ENCODE measurements at regions not wholly inside any gene's neighbourhood (a gene's known extent, or its start where the extent isn't known, plus 50 kb on each side); places are given as distances from the start of the nearest gene placed in this dataset.

- no peaks in the 10 kb centered on the region for H3K27me3 ChIP-seq (ENCODE audit: control insufficient read depth, insufficient read depth, low read length)
- DNase-seq (ENCODE audit: low read depth) = no peak
- ChIA-PET POLR2A (no interaction called here), CTCF (no interaction called here)
- TF ChIP-seq, protein P1, sequence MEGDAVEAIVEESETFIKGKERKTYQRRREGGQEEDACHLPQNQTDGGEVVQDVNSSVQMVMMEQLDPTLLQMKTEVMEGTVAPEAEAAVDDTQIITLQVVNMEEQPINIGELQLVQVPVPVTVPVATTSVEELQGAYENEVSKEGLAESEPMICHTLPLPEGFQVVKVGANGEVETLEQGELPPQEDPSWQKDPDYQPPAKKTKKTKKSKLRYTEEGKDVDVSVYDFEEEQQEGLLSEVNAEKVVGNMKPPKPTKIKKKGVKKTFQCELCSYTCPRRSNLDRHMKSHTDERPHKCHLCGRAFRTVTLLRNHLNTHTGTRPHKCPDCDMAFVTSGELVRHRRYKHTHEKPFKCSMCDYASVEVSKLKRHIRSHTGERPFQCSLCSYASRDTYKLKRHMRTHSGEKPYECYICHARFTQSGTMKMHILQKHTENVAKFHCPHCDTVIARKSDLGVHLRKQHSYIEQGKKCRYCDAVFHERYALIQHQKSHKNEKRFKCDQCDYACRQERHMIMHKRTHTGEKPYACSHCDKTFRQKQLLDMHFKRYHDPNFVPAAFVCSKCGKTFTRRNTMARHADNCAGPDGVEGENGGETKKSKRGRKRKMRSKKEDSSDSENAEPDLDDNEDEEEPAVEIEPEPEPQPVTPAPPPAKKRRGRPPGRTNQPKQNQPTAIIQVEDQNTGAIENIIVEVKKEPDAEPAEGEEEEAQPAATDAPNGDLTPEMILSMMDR (IDR thresholded peaks at IDR 0.05; ENCODE audit: insufficient read depth, low read depth, low read length) = no peak
- no peaks in the 10 kb centered on the region for H3K36me3 ChIP-seq (ENCODE audit: control insufficient read depth, insufficient read depth, low read length)
- no peak overlapping the region for H3K4me3 ChIP-seq (ENCODE audit: low read depth, low read length)
These were observed 1066.0 kb upstream of the ADGRL3 start for GRCh38 chr4:60134099-60134498.

DNA sequence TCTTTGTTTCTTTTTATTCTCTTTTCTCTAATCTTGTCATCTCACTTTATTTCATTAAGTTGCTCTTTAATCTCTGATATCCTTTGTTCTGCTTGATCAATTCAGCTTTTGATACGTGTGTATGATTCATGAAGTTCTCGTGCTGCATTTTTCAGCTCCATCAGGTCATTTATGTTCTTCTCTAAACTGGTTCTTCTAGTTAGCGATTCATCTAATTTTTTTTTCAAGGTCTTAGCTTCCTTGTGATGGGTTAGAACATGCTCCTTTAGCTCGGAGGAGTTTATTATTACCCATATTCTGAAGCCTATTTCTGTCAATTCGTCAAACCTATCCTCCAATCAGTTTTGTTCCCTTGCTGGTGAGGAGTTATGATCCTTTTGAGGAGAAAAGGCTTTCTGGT lies 1045.0 kb upstream of the ADGRL3 start:
- Histone ChIP-seq H3K27me3 (ENCODE audit: control insufficient read depth, insufficient read depth, low read length) (no peaks in the 10 kb centered on the region), H3K36me3 (ENCODE audit: control insufficient read depth, insufficient read depth, low read length) (no peaks in the 10 kb centered on the region), H3K4me3 (ENCODE audit: low read depth, low read length) (no peak overlapping the region)
- TF ChIP-seq, protein P1 (IDR thresholded peaks at IDR 0.05; ENCODE audit: insufficient read depth, low read depth, low read length) = no peak
- ChIA-PET POLR2A (no interaction called here), CTCF (no interaction called here)
- no peak for DNase-seq (ENCODE audit: low read depth)

DNA sequence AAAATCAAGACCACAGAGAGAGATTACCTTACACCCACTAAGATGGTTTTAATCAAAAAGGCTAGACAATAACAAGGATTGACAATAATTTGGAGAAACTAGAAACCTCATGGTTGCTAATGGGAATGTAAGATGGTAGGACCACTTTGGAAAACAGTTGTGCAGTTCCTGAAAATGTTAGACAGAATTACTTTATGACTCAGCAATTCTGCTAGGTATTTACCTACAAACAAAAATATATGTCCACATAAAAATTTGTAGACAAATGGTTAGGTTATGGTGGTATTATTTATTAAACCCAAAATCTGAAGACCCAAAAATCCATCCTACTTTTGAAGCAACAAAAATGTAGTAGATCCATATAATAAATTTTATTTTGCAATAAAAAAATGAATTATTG lies 1027.0 kb upstream of the ADGRL3 start:
- TF ChIP-seq, protein P1 (IDR thresholded peaks at IDR 0.05; ENCODE audit: insufficient read depth, low read depth, low read length) = no peak
- POLR2A ChIA-PET = no interaction called here
- Histone ChIP-seq H3K4me3 (ENCODE audit: low read depth, low read length) (no peak overlapping the region), H3K27me3 (ENCODE audit: control insufficient read depth, insufficient read depth, low read length) (no peaks in the 10 kb centered on the region), H3K36me3 (ENCODE audit: control insufficient read depth, insufficient read depth, low read length) (no peaks in the 10 kb centered on the region)
- DNase-seq (ENCODE audit: low read depth) = no peak
- CTCF ChIA-PET = no interaction called here

GRCh38 chr4:60173718-60174117 lies 1026.4 kb upstream of the ADGRL3 start:
- CTCF ChIA-PET = interaction anchor here (0.5 to 1.3 kb wide), 2 partner anchors 27 to 1098 kb away, joined by 3 to 4 read pairs; no protein-coding TSS in a partner anchor
- no peak overlapping the region for H3K4me3 ChIP-seq (ENCODE audit: low read depth, low read length)
- H3K27me3 ChIP-seq (ENCODE audit: control insufficient read depth, insufficient read depth, low read length) = no peaks in the 10 kb centered on the region
- POLR2A ChIA-PET = no interaction called here
- DNase-seq (ENCODE audit: low read depth) = no peak
- TF ChIP-seq, protein P1 (IDR thresholded peaks at IDR 0.05; ENCODE audit: insufficient read depth, low read depth, low read length) = no peak
- no peaks in the 10 kb centered on the region for H3K36me3 ChIP-seq (ENCODE audit: control insufficient read depth, insufficient read depth, low read length)

GRCh38 chr4:60175241-60175640 lies 1024.9 kb upstream of the ADGRL3 start:
- no peaks in the 10 kb centered on the region for H3K36me3 ChIP-seq (ENCODE audit: control insufficient read depth, insufficient read depth, low read length)
- H3K27me3 ChIP-seq (ENCODE audit: control insufficient read depth, insufficient read depth, low read length) = no peaks in the 10 kb centered on the region
- CTCF ChIA-PET = no interaction called here
- H3K4me3 ChIP-seq (ENCODE audit: low read depth, low read length) = no peak overlapping the region
- no peak for DNase-seq (ENCODE audit: low read depth)
- POLR2A ChIA-PET = no interaction called here
- TF ChIP-seq, protein P1 (IDR thresholded peaks at IDR 0.05; ENCODE audit: insufficient read depth, low read depth, low read length) = no peak
